ENCODE measurements at regions not wholly inside any gene's neighbourhood (a gene's known extent, or its start where the extent isn't known, plus 50 kb on each side); places are given as distances from the start of the nearest gene placed in this dataset.
A peak's percentile ranks its signal among the peaks of the same experiment; 100 is the strongest.

DNA sequence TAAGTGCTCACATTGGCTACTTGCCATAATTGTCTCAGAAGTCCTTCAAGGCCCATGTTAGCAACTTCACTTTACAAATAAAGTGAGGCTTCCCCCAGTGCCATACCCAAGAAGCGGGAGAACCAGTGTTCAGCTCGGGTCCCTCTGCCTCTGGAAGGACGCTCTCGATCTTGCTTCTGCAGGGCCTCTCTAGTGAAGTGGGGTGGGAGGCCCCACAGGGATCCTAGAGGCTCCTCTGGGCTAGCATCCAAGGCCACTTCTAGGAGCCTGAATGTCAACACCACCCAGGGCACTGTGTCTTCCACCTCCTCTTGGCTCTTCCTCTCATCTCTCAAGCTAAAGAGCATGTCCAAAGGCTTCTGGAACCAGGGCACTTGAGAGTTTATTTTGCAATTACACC lies 282.5 kb downstream of the GADD45G start:
- DNase-seq (ENCODE audit: missing footprints) (no peak), ATAC-seq (no peak)
- intact Hi-C loops (cut with DNase I), result no loop called here

DNA sequence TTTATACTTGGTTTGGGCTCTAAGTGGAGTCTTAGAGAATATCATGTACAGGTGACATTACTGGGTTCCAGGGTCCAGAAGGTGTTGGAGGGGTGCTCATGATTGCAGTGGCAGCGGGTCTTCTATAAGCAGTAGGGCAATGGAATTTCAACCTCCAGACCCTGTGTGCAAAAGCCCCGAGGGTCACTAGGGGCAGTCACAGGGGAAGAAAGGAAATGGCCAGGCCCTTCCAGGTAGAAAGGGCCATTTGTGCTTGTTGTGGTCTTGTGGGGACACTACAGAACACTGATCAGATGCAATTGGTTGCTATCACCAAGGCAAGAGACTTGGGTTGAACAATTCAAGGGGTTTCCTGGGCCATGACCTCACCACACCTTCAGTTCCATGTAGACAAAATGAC lies 283.4 kb downstream of the GADD45G start:
- DNase-seq (ENCODE audit: missing footprints) (no peak), ATAC-seq (no peak)
- intact Hi-C loops (cut with DNase I), result no loop called here

GRCh38 chr9:89888677-89889076 lies 283.9 kb downstream of the GADD45G start:
- DNase-seq (ENCODE audit: missing footprints) (no peak), ATAC-seq (no peak)
- intact Hi-C loops (cut with DNase I), result no loop called here

DNA sequence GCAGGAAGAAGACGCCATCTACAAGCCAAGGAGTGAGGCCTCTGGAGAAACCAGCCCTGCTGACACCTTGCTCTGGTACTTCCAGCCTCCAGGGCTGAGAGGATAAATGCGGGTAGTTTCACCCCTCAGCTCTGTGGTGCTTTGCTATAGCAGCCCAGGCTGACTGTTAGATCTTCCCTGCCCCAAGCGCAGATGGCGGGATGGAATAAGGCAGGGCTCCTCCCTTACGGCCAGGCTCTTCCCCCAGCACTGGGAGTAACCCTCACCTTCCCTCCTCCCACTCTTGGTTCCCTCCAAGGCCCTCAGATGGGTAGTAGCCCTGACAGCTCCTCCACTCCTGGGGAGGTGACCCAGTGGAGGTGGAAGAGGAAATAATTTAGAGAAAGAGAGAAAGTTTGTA lies 285.1 kb downstream of the GADD45G start:
- intact Hi-C loops (cut with DNase I), result no loop called here
- no peak for ATAC-seq

DNA sequence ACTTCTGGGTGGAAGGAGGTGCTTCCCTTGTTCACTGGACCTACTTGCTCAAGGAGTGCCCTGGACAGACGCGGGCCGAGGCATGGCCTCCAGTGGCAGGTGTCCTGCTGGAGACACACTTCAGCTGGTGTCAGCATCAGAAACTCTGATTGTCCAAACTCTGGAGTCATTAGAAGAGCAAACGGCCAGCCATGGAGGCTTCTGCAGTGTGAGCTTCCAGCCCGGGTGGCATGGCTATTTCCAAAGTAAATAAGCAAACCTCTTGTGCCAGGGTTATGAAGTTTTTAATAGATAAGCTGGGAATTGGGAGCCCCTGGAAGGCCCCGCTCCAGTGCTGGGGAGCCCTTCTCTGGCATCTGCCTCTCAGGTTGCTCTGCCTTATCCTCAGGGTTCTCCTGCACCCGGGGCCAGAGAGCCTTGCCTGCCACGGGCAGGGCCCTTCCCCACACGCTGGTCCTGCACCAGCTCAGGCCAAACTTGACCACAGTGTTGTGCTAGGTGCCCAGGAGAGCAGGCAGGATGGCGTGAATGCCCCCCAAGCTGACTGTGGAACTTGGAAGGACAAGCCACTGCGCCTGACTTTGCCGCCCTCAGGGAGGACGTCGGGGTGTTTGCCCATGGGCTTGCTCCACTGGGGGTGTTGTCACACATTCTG lies 285.6 kb downstream of the GADD45G start:
- DNase-seq (ENCODE audit: missing footprints), result no peak
- no peak for ATAC-seq
- intact Hi-C loops (cut with DNase I), result no loop called here

More for the DNA sequence above, 285.1 kb downstream of the GADD45G start:
- DNase-seq (ENCODE audit: missing footprints), result no peak

GRCh38 chr9:89891221-89891590 lies 286.4 kb downstream of the GADD45G start:
- intact Hi-C loops (cut with DNase I), result no loop called here
- ATAC-seq (peak; percentile 53), DNase-seq (ENCODE audit: missing footprints) (no peak)

- peak; percentile 85 for DNase-seq (ENCODE audit: missing footprints)
- peak; percentile 95 for ATAC-seq
- intact Hi-C loops (cut with DNase I), result no loop called here
These were observed 286.9 kb downstream of the GADD45G start for GRCh38 chr9:89891591-89892304.

DNA sequence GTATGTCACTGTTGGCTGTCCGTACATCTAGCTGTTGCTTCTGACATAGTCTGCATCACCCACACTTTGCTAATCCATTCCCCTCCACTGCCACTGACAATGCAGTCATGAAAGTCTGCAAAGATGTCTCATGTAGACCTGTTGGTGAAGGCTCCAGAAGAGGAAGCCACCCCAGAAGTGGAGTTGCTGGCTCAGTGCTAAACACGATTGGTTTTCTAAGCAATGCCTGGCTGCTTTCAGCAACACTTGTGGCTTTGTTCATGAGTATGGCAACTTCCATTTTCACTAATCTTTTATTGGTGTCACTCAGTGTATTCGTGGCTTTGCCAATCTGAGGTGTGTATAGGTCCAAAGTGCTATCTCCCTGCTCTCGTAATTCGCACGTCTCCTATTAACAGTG lies 288.1 kb downstream of the GADD45G start:
- DNase-seq (ENCODE audit: missing footprints) (no peak), ATAC-seq (no peak)
- intact Hi-C loops (cut with DNase I), result no loop called here

GRCh38 chr9:89893886-89894285 lies 289.1 kb downstream of the GADD45G start:
- DNase-seq (ENCODE audit: missing footprints) (no peak), ATAC-seq (no peak)
- intact Hi-C loops (cut with DNase I), result no loop called here

GRCh38 chr9:89896806-89897340 lies 292.1 kb downstream of the GADD45G start:
- ATAC-seq (no peak), DNase-seq (ENCODE audit: missing footprints) (no peak)
- intact Hi-C loops (cut with DNase I), result no loop called here

DNA sequence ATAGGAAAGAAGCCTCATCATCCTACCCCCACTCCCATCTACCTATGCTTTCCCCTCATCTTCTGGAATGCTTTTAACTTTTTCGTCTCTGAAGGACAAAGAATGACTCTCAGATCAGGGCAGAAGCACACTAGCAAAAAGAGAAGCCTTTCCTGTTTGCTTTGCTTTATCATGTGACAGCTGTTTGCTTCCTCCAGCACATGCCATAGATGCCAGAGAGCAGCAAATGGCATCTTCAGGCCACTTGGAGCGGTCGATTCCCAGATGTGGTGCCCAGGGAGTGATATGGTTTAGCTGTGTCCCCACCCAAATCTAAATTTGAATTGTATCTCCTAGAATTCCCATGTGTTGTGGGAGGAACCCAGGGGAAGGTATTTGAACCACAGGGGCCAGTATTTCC lies 294.8 kb downstream of the GADD45G start:
- intact Hi-C loops (cut with DNase I), result no loop called here

DNA sequence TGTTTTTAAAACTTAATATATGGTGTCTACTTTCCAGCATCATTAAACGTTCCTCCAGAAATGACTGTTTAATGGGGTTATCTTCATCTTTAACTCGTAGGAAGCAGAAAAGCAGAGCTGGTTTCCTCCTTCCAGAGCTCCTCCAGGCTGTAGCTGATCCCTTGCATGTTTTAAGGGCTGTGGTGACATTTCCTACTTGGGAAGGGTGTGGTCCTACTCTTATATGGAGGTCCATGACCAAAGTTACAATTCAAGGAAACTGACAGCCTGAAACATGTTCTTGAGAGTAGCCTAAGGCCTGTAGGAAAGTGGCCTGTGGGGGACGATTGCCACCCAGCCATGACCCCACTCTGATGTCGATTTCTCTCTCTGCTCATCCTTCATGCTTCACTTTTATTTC lies 297.1 kb downstream of the GADD45G start:
- intact Hi-C loops (cut with DNase I), result no loop called here
- no peak for ATAC-seq
- no peak for DNase-seq (ENCODE audit: missing footprints)

More for the DNA sequence above, 294.8 kb downstream of the GADD45G start:
- DNase-seq (ENCODE audit: missing footprints) (no peak), ATAC-seq (no peak)

DNA sequence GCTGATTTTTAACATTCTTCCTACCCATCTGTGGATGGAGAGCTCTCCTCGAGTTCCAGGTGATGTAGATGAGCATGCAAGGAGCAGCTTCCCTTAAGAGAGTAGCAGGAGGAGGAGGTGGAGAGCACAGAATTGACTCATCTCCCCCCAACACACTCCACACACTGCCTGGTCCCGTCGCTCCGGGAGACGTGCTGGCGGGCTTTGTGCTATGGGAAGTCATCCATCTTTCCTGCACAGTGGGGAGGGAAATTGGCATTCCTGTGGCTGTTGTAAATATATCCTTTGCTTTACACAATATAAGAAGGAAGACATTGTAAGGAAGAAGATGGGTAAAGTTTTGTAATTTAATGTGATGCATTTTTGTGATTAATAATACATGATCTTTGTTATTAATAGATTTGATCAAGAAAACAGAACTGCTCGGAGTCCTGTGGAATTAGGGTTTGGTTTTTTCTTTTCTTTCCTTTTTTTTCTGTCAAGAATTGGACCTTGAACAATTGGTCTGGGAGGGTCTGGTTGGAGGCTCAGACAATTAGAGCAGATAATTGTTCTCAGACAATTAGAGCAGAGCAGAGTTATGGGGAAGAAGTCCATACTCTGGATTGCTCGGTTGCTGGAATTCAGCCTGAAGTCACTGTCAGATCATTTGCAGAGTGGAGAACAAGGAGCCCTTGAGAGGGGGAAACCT lies 297.8 kb downstream of the GADD45G start:
- ATAC-seq, result no peak
- intact Hi-C loops (cut with DNase I), result no loop called here
- DNase-seq (ENCODE audit: missing footprints), result no peak

GRCh38 chr9:89903141-89903475 lies 298.3 kb downstream of the GADD45G start:
- intact Hi-C loops (cut with DNase I), result no loop called here
- ATAC-seq, result no peak
- no peak for DNase-seq (ENCODE audit: missing footprints)

- DNase-seq (ENCODE audit: missing footprints), result no peak
- intact Hi-C loops (cut with DNase I), result no loop called here
These were observed 301.0 kb downstream of the GADD45G start for GRCh38 chr9:89905606-89906338.

GRCh38 chr9:89911721-89912604 lies 307.2 kb downstream of the GADD45G start:
- ATAC-seq (no peak), DNase-seq (ENCODE audit: missing footprints) (no peak)
- intact Hi-C loops (cut with DNase I), result loop anchor here (10.0 kb wide), 1 partner anchor 107 kb away; no protein-coding TSS in a partner anchor

More at GRCh38 chr9:89905606-89906338, 301.0 kb downstream of the GADD45G start:
- ATAC-seq, result peak; percentile 31

GRCh38 chr9:89912605-89912953 lies 307.8 kb downstream of the GADD45G start:
- intact Hi-C loops (cut with DNase I), result loop anchor here (10.0 kb wide), 1 partner anchor 108 kb away; no protein-coding TSS in a partner anchor
- DNase-seq (ENCODE audit: missing footprints) (no peak), ATAC-seq (no peak)

DNA sequence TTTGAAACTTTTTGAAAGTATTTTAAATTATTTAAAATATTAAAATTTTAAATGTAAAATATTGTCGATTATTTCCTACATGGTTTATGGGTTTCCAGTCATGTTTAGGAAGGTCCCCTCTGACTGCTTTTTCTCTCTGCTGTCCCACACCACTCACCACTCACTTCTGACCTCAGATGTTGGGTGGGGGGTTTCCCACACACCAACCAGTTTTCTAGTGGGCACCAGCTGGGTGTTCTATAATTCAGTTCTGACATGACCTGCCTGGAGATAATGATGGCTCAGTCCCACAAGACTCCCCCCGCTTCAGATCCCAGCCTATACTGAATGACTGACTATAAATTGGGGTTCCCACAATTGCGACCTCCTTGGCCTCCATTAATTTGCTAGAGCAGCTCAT lies 310.4 kb downstream of the GADD45G start:
- ATAC-seq, result no peak
- no peak for DNase-seq (ENCODE audit: missing footprints)
- intact Hi-C loops (cut with DNase I), result loop anchor here (5.0 to 10.0 kb wide), 2 partner anchors 33 to 110 kb away; no protein-coding TSS in a partner anchor
